T-helper 2 cell (primary cell): ENCODE measurements at regions not wholly inside any gene's neighbourhood (a gene's known extent, or its start where the extent isn't known, plus 50 kb on each side); places are given as distances from the start of the nearest gene placed in this dataset.
"Not testable (repeated sequence)": the region's sequence is repeated elsewhere in the genome, so short reads cannot be mapped to it uniquely, and the experiment has no call there.

Source experiments
- DNase-seq, 5 experiments: peaks; one replicate each; pipeline versions ENCODE4 v3.0.0 to v3.0.0-alpha.2; 2012 to 2022

GRCh38 chr4:117014236-117014635 lies 71.1 kb downstream of the TRAM1L1 start:
- DNase-seq = no peak

DNA sequence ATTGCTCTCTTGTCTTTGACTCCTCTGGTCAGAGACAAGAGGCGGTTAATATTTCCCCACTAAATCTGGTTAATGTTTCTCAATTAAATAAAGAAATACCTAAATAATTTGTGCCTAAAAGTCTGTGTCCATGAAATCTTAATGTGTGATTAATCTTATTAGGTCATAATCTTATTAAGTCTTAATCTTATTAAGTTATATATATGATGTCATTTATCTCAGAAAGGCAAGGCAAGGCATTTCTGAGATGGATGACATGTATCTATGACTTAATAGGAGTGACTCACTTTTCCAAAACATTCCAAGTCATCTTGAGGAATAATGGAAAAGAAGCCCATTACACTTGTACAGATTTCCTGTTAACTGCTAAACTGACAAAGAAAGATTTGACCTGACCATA lies 74.7 kb downstream of the TRAM1L1 start:
- no peak for DNase-seq

DNA sequence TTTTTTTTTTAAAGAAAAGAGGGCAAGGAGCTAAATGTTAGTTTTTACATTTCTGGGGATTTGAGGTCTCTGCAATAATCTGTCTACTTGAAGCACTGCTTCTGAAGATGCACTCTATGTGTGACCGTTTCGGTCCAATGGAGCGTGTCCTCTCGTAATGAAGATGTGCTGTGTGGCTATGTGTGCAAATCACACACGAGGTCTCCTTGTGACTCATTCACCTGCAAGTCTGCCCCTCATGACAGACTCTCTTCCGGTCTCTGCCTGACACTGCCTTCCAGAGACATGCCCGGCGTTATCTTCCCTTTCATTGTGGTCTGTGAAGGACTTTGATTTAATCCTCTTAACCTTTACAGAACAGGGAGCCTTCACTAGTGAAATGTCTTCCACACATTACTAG lies 84.3 kb downstream of the TRAM1L1 start:
- DNase-seq = no peak

- DNase-seq = no peak
Observed at GRCh38 chr4:116982656-116983055, 102.7 kb downstream of the TRAM1L1 start.

- DNase-seq = not testable (repeated sequence)
Observed at GRCh38 chr4:116980436-116980835, 104.9 kb downstream of the TRAM1L1 start.

DNA sequence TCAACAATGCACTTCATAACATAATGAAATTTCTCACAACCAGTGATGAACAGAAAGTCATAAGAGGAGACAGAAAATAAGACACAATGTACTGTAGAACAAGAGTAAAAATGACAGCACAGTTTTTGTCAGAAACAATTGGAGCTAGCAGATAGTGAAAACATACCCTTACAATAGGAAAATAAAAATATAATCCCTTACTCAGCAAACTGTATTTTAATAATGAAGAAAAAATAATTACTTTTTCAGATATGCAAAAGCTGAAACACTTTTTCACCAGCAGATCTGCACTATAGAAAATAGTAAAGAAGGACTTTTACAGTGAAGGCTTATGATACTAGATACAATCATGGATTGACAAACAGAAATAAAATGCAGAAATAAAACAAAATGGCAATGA lies 126.3 kb downstream of the TRAM1L1 start:
- DNase-seq = no peak

GRCh38 chr4:116953947-116954346 lies 131.4 kb downstream of the TRAM1L1 start:
- DNase-seq = no peak

GRCh38 chr4:116952530-116953136 lies 132.7 kb downstream of the TRAM1L1 start:
- DNase-seq = no peak

DNA sequence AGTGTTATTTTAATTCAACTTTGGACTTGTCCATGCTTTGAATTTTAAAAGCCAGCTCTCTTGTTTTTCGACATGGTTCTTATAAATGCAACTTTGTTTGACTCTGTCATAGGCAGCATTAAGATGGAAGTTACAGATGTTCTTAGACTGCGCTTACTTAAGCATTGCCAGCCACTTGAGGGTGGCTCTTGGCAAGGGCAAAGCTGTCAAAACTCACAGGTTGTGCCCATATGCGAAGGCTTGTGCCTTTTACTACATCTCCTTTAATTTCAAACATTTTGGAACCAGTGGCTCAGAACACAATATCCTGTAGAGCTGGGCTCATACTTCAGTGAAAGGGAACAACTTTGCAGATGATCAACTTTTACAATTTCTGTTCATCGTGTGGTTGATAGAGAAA lies 135.5 kb downstream of the TRAM1L1 start:
- no peak for DNase-seq

GRCh38 chr4:116942315-116942714 lies 143.1 kb downstream of the TRAM1L1 start:
- no peak for DNase-seq

- no peak for DNase-seq
Observed at GRCh38 chr4:116930329-116930728, 155.0 kb downstream of the TRAM1L1 start.

DNA sequence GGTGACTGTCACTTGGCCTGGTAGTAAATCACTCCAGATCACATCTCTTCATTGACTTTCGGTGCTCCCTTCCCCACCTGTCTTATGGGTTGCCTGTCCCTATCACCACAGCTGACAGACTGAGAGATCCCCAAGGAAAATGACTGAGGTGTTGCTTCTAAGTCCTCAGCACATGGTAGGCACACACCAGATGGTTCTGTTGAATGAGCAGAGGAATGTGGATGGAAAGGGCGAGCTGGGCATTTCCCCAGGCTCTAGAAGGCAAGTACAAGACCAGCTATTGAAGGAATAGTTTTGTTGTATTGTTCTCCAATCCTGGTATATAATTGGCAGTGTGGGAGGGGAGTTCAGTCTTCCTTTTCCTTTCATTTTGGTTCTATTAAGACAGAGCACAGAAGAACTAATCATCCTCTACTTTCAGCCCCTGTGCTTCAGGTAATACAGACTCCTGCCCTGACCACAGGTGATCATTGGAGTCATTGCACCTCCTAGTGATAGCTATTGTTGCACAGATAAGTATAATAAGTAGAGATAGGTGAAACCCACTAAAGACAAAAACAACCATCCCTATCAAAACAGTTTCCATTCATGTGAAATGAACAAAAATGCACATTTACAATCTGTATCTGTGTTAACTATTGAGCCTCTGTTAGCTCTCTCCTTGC lies 158.6 kb downstream of the TRAM1L1 start:
- no peak for DNase-seq

- no peak for DNase-seq
Observed at GRCh38 chr4:116925900-116926457, 159.4 kb downstream of the TRAM1L1 start.

- DNase-seq = no peak
Observed at GRCh38 chr4:116923389-116923788, 162.0 kb downstream of the TRAM1L1 start.

DNA sequence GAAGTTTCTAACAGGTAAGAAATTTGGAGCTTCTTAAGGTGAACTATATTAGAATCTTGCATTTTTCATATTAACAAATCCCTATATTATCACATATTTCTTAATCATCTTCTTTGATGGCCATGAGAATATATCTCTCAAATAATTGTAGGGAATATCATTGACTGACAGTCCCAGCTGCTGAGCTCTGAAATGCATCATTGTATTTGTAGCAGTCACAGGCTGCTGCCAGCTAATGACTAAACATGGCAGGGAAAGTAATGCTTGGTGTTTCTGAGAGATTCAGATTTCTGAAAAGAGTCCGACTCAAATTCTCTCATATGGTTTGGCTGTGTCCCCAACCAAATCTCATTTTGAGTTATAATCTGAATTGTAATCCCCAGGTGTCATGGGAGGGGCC lies 171.9 kb downstream of the TRAM1L1 start:
- DNase-seq = no peak

GRCh38 chr4:116906758-116907157 lies 178.6 kb downstream of the TRAM1L1 start:
- DNase-seq = no peak

GRCh38 chr4:116899561-116899960 lies 185.8 kb downstream of the TRAM1L1 start:
- no peak for DNase-seq

- DNase-seq = no peak
Observed at GRCh38 chr4:116885579-116885978, 199.8 kb downstream of the TRAM1L1 start.

GRCh38 chr4:116882503-116882902 lies 202.9 kb downstream of the TRAM1L1 start:
- no peak for DNase-seq

DNA sequence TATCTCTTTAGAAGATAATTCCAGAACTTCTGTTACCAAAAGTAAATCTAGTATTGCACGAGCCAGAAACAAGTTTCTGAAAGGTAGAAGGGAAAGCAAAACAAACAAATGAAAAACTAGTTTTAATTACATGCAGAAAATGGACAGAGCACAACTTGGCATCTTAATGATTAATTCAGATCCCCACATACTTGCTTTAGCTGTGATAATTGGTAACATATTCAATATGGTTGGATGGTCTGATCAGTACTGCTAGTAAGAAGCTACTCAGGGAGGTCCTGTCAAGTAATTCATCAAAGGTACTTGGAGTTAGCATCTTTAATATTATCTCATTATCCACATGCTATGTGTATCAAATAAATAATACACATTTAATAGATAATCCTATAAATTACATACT lies 204.3 kb downstream of the TRAM1L1 start:
- no peak for DNase-seq

DNA sequence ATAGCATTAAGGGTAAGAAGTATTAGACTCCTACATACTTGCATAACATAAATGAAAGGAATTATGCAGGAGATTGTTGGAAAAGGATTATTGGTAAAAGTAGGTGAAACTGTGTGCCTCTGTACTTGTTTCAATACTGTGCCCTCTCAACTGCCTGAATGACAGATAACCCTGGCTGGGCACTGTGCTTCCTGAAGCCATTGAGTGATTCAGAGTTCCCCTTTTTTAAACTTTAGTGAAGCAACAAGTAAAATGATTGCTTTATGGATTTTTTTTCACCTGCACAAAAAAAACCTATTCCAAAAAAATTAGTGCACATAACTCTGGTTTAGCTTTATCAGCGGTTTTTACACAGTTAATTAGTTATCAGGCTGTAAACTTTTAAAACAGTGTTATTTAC lies 204.8 kb downstream of the TRAM1L1 start:
- no peak for DNase-seq

DNA sequence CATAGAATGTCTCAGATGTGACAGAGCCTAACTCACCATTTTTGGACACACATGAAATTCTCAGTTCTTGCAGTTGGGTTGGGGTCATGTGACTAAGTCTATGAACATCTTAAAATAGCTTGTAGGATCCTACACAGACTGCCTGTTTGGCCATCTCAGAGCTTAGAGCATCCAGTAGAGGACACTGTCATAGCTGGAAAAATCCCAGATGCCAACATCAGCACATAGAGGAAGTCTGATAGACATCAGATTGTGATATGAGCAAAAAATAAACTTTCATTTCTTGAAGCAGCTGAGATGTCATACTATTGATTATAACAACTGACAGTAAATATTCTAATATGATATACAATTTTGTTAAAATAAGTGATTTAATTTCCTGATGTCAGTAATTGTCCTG lies 207.1 kb downstream of the TRAM1L1 start:
- DNase-seq = no peak

DNA sequence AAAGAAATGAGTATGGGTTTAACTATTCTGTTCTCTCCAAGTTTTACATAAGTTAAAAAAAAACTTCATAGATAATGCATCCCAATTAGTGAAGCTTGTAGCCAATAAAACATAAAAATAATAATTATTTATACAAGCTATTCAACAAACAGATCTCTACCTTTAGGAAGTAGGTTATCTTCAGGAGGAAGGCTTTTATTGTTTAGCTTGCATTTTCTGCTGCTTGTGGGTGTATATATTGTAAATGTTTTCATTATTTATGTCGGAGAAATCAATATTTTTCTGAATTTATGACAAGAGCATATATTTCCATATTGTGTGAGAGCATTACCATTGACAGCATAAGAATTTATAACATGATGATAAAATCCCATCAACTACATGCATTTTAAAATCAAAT lies 208.3 kb downstream of the TRAM1L1 start:
- DNase-seq = no peak

- DNase-seq = no peak
Observed at GRCh38 chr4:116872941-116873340, 212.4 kb downstream of the TRAM1L1 start.

DNA sequence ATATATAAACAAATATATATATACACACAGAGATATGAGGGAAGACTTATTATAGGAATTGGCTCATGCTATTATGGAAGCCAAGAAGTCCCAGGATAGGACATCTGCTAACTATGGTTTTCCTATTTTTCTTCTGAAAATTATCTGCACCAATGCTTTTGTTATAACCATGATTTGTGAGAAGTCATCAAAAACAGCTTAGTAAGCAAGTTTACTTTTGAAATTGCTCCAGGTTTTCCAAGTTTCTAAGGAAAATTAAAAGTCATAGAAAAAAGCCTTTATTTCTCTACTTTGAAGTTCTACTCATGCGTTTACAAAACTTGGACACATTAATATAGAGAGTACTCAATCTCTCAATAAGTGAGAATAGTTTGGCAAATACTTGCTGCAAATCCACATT lies 213.1 kb downstream of the TRAM1L1 start:
- DNase-seq = no peak
